HG02588 (cell line): ENCODE measurements at regions not wholly inside any gene's neighbourhood (a gene's known extent, or its start where the extent isn't known, plus 50 kb on each side); places are given as distances from the start of the nearest gene placed in this dataset.

ENCODE experiments used
- ATAC-seq: cut with Tn5 transposase; IDR thresholded peaks from one replicate; pipeline ENCODE4 v1.9.1; 2021; ENCODE audit warnings: mild to moderate bottlenecking, moderate library complexity; ENCODE audit not compliant: unreplicated experiment

GRCh38 chr15:93228546-93228945 is 139.5 kb upstream of the RGMA start:
- ATAC-seq, result no peak

- ATAC-seq, result no peak
Observed at GRCh38 chr15:93223803-93224202, 134.8 kb upstream of the RGMA start.

DNA sequence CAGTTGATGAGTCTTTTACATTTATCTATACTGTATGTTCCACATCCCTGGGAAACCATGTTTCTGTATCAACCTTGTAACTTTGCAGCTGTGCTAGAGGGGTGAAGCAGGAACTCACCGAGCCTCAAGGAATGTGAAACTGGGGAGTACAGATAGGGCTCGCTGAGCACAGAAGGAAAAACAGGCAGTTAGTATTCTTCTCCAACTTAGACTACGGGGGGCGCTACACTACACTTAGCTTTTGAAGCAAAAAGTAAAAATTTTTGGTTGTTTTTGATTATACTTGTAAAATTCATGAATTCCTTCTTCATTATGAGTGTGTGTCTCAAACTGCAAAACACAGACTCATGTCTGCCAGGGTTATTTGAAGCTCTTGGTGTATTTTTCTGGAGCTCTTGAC is 132.7 kb upstream of the RGMA start:
- ATAC-seq, result no peak

- no peak for ATAC-seq
Observed at GRCh38 chr15:93219859-93220420, 130.9 kb upstream of the RGMA start.

DNA sequence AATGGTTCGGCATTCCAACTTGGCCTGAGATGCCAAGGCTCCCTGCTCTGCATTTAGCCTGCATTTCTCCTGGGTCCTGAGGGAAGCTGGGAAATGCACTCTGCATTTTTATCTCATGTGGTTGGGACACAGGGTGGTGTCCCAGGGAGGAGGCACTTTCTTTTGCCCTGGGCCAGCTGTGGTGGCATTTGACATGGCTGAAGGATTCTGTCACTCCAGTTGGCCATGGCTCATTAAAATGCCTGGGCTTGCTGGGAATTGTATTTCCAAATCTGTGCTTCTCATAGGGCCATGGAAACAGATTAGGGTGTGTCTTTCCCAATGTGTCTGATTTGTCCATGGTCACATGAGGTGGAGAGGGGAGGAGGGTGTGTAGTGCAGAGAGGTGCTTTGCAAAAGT is 128.3 kb upstream of the RGMA start:
- ATAC-seq, result no peak

- no peak for ATAC-seq
Observed at GRCh38 chr15:93214106-93214505, 125.1 kb upstream of the RGMA start.

GRCh38 chr15:93213281-93213680 is 124.3 kb upstream of the RGMA start:
- ATAC-seq, result no peak

- no peak for ATAC-seq
Observed at GRCh38 chr15:93212578-93212977, 123.6 kb upstream of the RGMA start.

- no peak for ATAC-seq
Observed at GRCh38 chr15:93210995-93211394, 122.0 kb upstream of the RGMA start.

DNA sequence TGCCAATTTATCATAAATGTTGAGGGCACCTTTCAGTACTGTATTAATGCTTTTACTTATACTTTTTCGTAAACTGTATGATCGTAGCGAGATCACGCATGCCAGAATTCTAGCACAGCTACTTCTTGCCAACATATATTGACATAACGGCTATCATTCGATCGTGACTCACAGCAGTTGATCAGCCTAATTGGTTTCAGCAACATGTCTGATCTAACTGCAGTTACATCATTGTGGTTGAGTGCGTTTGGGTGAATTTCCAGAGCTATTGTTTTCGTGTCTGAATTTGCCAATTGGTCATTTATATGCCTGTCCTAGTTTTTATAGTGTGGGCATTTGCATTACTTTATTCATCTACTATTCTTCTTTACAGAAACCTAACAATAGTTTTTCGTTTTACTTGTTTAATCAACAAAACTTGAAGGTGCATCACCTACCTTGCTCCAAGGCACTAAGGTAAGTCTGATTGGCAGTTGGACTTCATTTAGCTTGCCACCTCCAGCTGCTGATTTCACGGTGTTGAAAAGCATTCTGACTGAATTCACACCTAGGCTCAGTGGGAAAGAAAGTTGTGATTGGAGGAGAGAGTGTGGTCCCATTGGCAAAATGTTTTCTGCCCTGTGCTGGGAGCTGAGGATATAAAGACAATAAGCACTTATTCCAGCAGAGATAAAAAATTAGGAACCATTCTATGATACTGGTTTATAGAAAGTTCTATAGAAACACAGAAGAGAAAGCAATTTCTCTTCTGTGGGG is 120.9 kb upstream of the RGMA start:
- no peak for ATAC-seq

- no peak for ATAC-seq
Observed at GRCh38 chr15:93206893-93207292, 117.9 kb upstream of the RGMA start.

DNA sequence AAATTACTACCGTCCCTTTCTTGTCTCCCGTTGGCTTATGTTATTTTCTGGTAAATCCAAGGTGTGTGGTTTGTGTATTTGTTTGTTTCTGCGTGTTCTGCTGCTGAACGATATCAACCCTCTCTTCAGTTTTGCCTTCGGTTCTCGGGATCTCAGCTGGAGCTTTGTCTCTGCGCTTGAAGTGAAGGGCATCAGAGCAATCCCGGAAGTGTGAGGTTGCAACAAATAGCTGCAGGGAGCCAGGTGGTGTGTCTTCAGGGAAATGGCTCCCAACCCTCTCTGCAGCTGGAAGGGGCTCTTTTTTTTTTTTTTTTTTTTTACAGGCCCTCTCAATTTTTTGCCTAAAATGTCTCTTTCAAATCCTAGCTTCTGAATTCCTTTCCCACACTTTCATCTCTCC is 116.4 kb upstream of the RGMA start:
- no peak for ATAC-seq

DNA sequence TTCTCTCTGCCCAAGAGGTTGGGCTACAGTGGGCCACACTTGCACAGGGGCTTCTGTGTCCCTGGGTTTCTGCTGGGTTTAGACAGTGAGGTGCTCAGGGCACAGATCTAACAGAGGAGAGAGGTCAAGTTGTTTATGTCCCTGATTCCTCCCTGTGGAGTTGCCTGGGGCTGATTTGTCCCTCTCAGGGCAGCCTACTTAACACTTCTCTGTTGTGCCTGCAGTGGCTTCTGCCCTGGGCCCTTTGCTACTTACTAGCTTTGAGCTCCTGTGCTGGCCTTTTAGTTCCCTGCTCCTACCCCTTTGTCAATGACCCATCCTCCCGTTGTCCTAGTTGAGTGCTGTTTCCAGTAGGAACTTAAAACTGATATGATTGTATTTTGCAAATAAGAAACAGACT is 114.0 kb upstream of the RGMA start:
- no peak for ATAC-seq

DNA sequence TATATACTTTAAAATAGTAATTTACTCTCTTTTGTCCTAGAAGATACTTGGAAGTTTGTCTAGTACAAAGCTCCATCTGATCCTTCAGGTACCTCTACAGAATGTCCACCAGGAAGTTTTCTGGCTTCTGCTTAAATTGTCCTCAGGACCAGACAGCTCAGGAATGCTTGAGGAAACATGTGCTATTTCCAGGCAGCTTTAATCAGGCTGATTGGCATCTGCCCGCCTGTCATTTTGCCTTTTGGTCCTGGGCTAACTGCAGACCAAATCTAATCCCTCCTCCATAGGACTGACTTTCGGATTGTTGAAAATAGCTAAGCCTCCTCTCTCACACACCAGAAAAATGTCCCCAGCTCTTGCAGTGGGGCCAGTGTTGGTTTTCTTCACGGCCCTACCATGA is 113.4 kb upstream of the RGMA start:
- ATAC-seq, result no peak

GRCh38 chr15:93201940-93202339 is 112.9 kb upstream of the RGMA start:
- no peak for ATAC-seq

DNA sequence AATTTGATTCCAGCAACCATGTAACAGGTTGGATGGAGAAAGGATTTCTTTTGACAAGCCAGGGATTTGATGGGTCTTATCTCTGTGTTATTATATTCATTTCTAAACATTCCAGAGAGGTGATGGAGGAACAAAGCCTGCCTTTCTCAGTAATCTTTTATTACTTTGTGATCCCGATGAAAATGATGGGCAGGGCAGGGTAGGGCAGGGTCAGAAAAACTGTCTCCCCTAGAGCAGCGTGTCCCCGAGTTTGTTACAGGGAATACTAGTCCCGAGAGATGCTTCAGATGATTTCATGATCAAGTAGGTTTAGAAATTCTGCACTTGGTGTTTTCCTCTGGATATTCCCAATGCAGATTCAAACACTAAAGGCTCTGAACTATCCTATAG is 111.8 kb upstream of the RGMA start:
- no peak for ATAC-seq

DNA sequence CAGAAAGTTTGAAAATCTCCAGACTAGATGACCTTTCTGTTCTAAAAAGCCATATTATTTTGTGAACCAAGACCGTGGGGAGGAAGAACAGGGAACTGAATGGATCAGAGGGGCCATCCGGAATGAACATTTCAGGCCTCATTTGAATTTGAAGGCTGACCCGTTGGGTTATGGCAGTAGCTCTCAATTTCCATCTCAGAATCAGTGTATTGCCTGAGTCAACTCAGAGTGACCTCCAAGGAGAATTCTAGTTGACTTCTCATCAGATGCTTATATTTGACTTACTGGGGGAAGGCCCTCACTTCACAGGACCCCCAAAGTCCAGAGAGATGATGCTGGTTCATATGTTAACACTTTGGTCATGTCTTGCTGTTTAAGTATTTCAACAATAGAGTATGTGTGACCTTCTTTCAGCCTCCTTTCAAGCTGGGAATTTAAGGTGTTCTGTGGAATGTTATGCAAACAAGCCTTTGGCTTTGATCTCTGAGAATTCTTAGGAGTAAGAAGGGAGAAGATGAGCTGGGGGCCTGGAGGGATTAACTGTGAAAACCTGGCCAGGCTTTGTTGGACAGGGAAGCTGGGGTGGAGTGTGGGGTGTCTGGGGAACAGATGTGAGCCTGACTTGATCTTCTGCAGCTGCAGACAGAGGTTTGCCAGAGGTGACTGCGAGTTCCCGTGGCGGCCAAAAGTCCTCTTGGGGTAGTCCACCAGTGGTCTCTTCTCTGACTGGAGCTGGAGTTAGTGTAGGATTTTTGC is 111.2 kb upstream of the RGMA start:
- no peak for ATAC-seq

GRCh38 chr15:93196135-93196670 is 107.2 kb upstream of the RGMA start:
- ATAC-seq, result no peak

GRCh38 chr15:93195109-93195508 is 106.1 kb upstream of the RGMA start:
- no peak for ATAC-seq

DNA sequence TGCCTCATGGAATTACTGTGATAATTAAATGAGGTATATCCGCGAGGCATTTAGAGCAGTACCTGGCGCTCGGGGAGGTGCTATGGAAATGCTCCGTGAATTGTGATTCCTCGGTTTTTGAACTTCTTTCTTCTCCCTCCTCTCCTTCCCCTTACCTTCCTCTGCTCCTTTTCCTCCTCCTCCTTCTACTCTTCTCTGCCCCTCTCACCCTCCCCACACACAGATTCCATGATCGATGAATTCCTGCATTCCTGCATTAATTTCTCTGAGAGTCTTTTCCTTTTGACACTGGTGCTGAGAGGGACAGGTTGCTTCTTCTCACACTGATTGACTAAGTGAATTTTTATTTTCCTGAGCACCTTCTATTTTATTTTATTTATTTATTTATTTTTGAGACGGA is 101.2 kb upstream of the RGMA start:
- no peak for ATAC-seq

DNA sequence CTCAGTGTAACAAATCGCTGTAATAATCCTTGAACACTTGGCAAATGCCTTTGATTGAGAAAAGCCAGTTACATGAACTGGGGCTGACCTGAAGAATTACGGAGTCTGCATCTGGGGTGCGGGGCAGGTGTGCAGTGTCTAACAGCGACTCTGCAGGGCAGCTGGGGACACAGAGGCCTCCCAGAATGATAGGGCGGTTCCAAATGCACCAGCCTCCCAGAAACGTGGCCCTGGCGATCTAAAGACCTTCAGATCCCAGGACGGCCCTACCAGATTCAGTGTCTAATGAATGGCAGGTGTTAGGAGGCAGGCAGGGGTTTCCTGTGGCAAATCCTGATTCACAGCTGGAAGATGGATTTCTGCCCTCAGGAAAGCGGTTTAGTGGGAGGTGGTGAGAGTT is 100.5 kb upstream of the RGMA start:
- no peak for ATAC-seq

DNA sequence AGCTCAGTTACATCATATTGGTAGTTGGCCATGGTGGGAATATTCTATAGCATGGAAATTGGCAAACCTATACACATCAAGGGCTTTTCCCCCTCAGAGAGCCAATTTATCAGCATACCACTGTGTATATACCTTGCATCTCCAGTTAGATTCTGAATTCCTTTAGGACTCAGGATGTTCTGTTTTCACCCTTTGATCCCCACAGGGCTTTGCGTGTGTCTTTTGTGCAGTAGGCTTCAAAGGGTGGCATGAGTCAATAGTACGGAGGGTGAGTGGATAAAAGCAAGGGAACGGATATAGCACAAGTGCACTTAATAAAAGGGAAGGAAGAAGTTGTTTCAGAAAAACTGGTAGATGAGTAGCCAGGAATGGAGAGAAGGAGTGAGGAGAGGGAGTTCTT is 99.2 kb upstream of the RGMA start:
- ATAC-seq, result no peak
